IMR-90 (cell line): ENCODE measurements at regions not wholly inside any gene's neighbourhood (a gene's known extent, or its start where the extent isn't known, plus 50 kb on each side); places are given as distances from the start of the nearest gene placed in this dataset.

Source experiments
- ATAC-seq: fragments of 200-7000 bp; cut with Tn5 transposase; 2 replicates; pipeline ENCODE4 v1.9.1; 2020; ENCODE audit warnings: low read depth, mild to moderate bottlenecking, moderate library complexity
- BruUV-seq: library from RNA; stranded (reverse); fragments of 400-500 nt; replicated peaks from 2 replicates; lab custom pipeline; 2021; lab: Mats Ljungman, UMichigan
- CTCF ChIA-PET: fragments of 300-600 bp; formaldehyde crosslinking; extraction: SDS; loops from one replicate; lab custom pipeline; 2021; ENCODE audit warnings: antibody characterized with exemption; lab: Yijun Ruan, JAX
- POLR2A ChIA-PET: fragments of 300-600 bp; sonication (Branson Sonifier 250); formaldehyde crosslinking; loops from one replicate; lab custom pipeline; 2022; ENCODE audit warnings: antibody characterized with exemption; ENCODE audit not compliant: unreplicated experiment; lab: Charles Lee
- DNase-seq: peaks from one replicate; pipeline ENCODE4 v3.0.0; 2013
- H2AFZ ChIP-seq: replicated peaks from 2 replicates; pipeline ENCODE3; 2013; ENCODE audit warnings: low read length, mild to moderate bottlenecking; ENCODE audit not compliant: poor library complexity
- H2AK5ac ChIP-seq: 2 replicates; pipeline ENCODE4 v1.6.1; 2013; ENCODE audit warnings: low read depth, low read length, inconsistent platforms
- H2AK9ac ChIP-seq: replicated peaks from 2 replicates; pipeline ENCODE3; 2013; ENCODE audit warnings: mild to moderate bottlenecking, low read depth, low read length, moderate library complexity; ENCODE audit not compliant: poor library complexity
- H2BK120ac ChIP-seq: 2 replicates; pipeline ENCODE4 v1.6.1; 2013; ENCODE audit warnings: low read depth, low read length, inconsistent platforms
- H2BK15ac ChIP-seq: 3 replicates; pipeline ENCODE4 v1.6.1; 2013; ENCODE audit warnings: low read depth, low read length, inconsistent platforms
- H2BK20ac ChIP-seq: 2 replicates; pipeline ENCODE4 v1.6.1; 2013; ENCODE audit warnings: low read depth, mild to moderate bottlenecking, inconsistent platforms, low read length, moderate library complexity
- H2BK5ac ChIP-seq: 2 replicates; pipeline ENCODE4 v1.6.1; 2013; ENCODE audit warnings: mild to moderate bottlenecking, low read depth, low read length, inconsistent platforms; ENCODE audit not compliant: poor library complexity, severe bottlenecking
- H3K14ac ChIP-seq: replicated peaks from 2 replicates; pipeline ENCODE4 v1.6.1; 2013; ENCODE audit warnings: low read depth, low read length, inconsistent platforms
- H3K18ac ChIP-seq: 2 replicates; pipeline ENCODE4 v1.6.1; 2013; ENCODE audit warnings: low read depth, low read length, control low read depth
- H3K23ac ChIP-seq: 2 replicates; pipeline ENCODE4 v1.6.1; 2013; ENCODE audit warnings: low read depth, low read length, inconsistent platforms
- H3K27ac ChIP-seq: 2 replicates; pipeline ENCODE4 v1.5.1; 2013; ENCODE audit warnings: mild to moderate bottlenecking, control low read depth, low read length; ENCODE audit not compliant: insufficient read depth
- H3K27me3 ChIP-seq: 2 replicates; pipeline ENCODE4 v1.6.1; 2013; ENCODE audit warnings: low read length; ENCODE audit not compliant: control insufficient read depth, insufficient read depth
- H3K36me3 ChIP-seq: 2 replicates; pipeline ENCODE4 v1.6.1; 2013; ENCODE audit warnings: low read length, mixed read lengths; ENCODE audit not compliant: control insufficient read depth, insufficient read depth
- H3K4ac ChIP-seq: 2 replicates; pipeline ENCODE4 v1.6.1; 2013; ENCODE audit warnings: low read depth, low read length, inconsistent platforms
- H3K4me1 ChIP-seq: 2 replicates; pipeline ENCODE4 v1.6.1; 2013; ENCODE audit warnings: low read length, mixed read lengths; ENCODE audit not compliant: control insufficient read depth, insufficient read depth
- H3K4me2 ChIP-seq: 2 replicates; pipeline ENCODE4 v1.6.1; 2013; ENCODE audit warnings: low read depth, mild to moderate bottlenecking, control low read depth, low read length, moderate library complexity
- H3K4me3 ChIP-seq: 2 replicates; pipeline ENCODE4 v1.5.1; 2013; ENCODE audit warnings: low read depth, mild to moderate bottlenecking, control low read depth, low read length, moderate library complexity; ENCODE audit not compliant: insufficient read depth
- H3K56ac ChIP-seq: 2 replicates; pipeline ENCODE4 v1.6.1; 2013; ENCODE audit warnings: low read length, inconsistent platforms; ENCODE audit not compliant: insufficient read depth; ENCODE audit errors: extremely low read depth
- H3K79me1 ChIP-seq, 2 experiments: 2 replicates each; pipeline ENCODE4 v1.6.1; 2013; ENCODE audit warnings: low read length in 2 of 2, inconsistent platforms in 1 of 2, low read depth in 1 of 2
- H3K9ac ChIP-seq: 2 replicates; pipeline ENCODE4 v1.6.1; 2013; ENCODE audit warnings: low read depth, low read length, control low read depth
- H3K9me1 ChIP-seq: 2 replicates; pipeline ENCODE4 v1.6.1; 2013; ENCODE audit warnings: low read length, inconsistent platforms; ENCODE audit not compliant: insufficient read depth
- H3K9me3 ChIP-seq: 2 replicates; pipeline ENCODE4 v1.6.1; 2013; ENCODE audit warnings: low read length; ENCODE audit not compliant: control insufficient read depth, insufficient read depth
- H4K20me1 ChIP-seq: 2 replicates; pipeline ENCODE4 v1.6.1; 2013; ENCODE audit warnings: low read length, inconsistent platforms; ENCODE audit not compliant: insufficient read depth
- H4K5ac ChIP-seq: 2 replicates; pipeline ENCODE4 v1.6.1; 2013; ENCODE audit warnings: mild to moderate bottlenecking, low read depth, low read length, control low read depth
- H4K8ac ChIP-seq, 2 experiments: 2 replicates each; pipeline ENCODE4 v1.6.1; 2013; ENCODE audit warnings: low read depth in 2 of 2, low read length in 2 of 2, control low read depth in 1 of 2, inconsistent platforms in 1 of 2
- H4K91ac ChIP-seq: 2 replicates; pipeline ENCODE4 v1.6.1; 2013; ENCODE audit warnings: low read depth, low read length, inconsistent platforms; ENCODE audit not compliant: insufficient read depth
- BHLHE40 ChIP-seq: fragments of 150-350 bp; IDR thresholded peaks from 2 replicates; pipeline ENCODE4 v1.6.1; 2016; ENCODE audit warnings: mild to moderate bottlenecking, low read depth, low read length
- CHD1 ChIP-seq: IDR thresholded peaks from 2 replicates; pipeline ENCODE4 v1.6.1; 2012; ENCODE audit warnings: low read depth, low read length, improper control_type of control experiment
- CTCF ChIP-seq: conservative IDR thresholded peaks from 2 replicates; pipeline ENCODE4 v1.5.1; 2012; ENCODE audit warnings: mild to moderate bottlenecking, low read depth, low read length, improper control_type of control experiment
- MAZ ChIP-seq: IDR thresholded peaks from 2 replicates; pipeline ENCODE4 v1.6.1; 2012; ENCODE audit warnings: low read depth, mild to moderate bottlenecking, low read length, improper control_type of control experiment, moderate library complexity, borderline replicate concordance
- SMC3 ChIP-seq: fragments of 150-350 bp; IDR thresholded peaks from 2 replicates; pipeline ENCODE4 v1.6.1; 2016; ENCODE audit warnings: low read depth, mild to moderate bottlenecking, antibody characterized with exemption, low read length, moderate library complexity
- WGBS, 2 experiments: methylation state at CpG; one replicate each; pipeline versions ENCODE4 v1.1.5 to v1.1.7; 2013; ENCODE audit warnings: missing lambda C conversion rate in 2 of 2; ENCODE audit not compliant: insufficient read length in 1 of 2; ENCODE audit errors: extremely low coverage in 2 of 2; 5-methylcytosine and 5-hydroxymethylcytosine counted together
- dilution Hi-C: fragments of 300-500 bp; cut with HindIII; formaldehyde crosslinking; loops from one replicate; pipeline ENCODE4 v1.14.3; 2018; ENCODE audit warnings: low sequenced_read_pairs; ENCODE audit not compliant: unreplicated experiment
- in situ Hi-C: fragments of 300-500 bp; cut with MboI; formaldehyde crosslinking; loops from 3 replicates; pipeline ENCODE4 v1.14.3; 2019; ENCODE audit warnings: low sequenced_read_pairs, inconsistent platforms, mixed read lengths
- intact Hi-C: fragments of 100-400 bp; cut with micrococcal nuclease; formaldehyde crosslinking; loops from 2 replicates; pipeline ENCODE4 v1.10.0; 2022

DNA sequence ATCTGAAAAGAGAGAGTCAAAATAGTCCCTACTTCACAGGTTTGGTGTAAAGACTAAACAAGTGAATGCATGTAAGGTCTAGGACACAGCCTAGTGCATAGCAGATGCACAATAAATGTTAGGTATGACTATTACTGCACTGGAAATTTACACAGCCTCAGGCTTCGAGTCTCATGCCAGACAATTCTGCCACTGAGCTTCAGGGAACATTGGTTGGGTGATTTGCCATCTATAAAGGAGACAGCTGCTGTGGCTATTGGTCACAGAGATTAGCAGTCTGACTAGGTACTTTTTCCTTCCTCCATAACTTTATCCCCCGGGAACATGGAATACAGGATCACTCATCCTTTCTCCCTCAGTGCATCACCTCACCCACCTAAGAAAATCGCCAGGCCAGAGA is 89.2 kb downstream of the FAM124B start:
- POLR2A ChIA-PET, result no interaction called here
- CTCF ChIA-PET, result no interaction called here
- H4K20me1 ChIP-seq, result no peaks in the 10 kb centered on the region

More for the DNA sequence above, 89.2 kb downstream of the FAM124B start:
- H3K9me3 ChIP-seq, result no peaks in the 10 kb centered on the region
- no peaks in the 10 kb centered on the region for H3K36me3 ChIP-seq
- no peak overlapping the region for H3K27ac ChIP-seq
- TF ChIP-seq MAZ, result no peak
- TF ChIP-seq SMC3, result no peak
- TF ChIP-seq CHD1, result no peak
- TF ChIP-seq CTCF, result no peak
- TF ChIP-seq BHLHE40, result no peak
- intact Hi-C loops, result no loop called here
- no peak overlapping the region for H4K5ac ChIP-seq
- no peak overlapping the region for H2AFZ ChIP-seq
- H3K9ac ChIP-seq, result no peak overlapping the region
- 86% methylated on average over 1 of the region's 3 CpGs; no CpG with 5 or more reads in 1 of the 2 experiments for WGBS, 2 experiments
- no peak overlapping the region for H2BK120ac ChIP-seq
- no peak overlapping the region for H3K18ac ChIP-seq
- H3K4ac ChIP-seq, result no peak overlapping the region
- H2BK20ac ChIP-seq, result no peak overlapping the region
- H4K91ac ChIP-seq, result no peak overlapping the region
- H2BK5ac ChIP-seq, result no peak overlapping the region
- dilution Hi-C loops, result no loop called here
- H4K8ac ChIP-seq, result no peak overlapping the region
- H2AK9ac ChIP-seq, result no peak overlapping the region
- H2AK5ac ChIP-seq, result no peak overlapping the region
- H2BK15ac ChIP-seq, result no peak overlapping the region
- no peak overlapping the region for H3K23ac ChIP-seq
- H3K14ac ChIP-seq, result no peak overlapping the region
- H3K56ac ChIP-seq, result no peak overlapping the region
- in situ Hi-C loops, result no loop called here
- H3K4me2 ChIP-seq, result no peak overlapping the region
- no peaks in the 10 kb centered on the region for H3K4me1 ChIP-seq
- no peak overlapping the region for H3K4me3 ChIP-seq
- DNase-seq (no peak), ATAC-seq (no peak)
- no TSS peak for BruUV-seq
- no peaks in the 10 kb centered on the region for H3K79me1 ChIP-seq
- peaks cover 23% of the 10 kb centered on the region for H3K27me3 ChIP-seq
- no peaks in the 10 kb centered on the region for H3K9me1 ChIP-seq
